GM10266 (cell line): ENCODE measurements at regions not wholly inside any gene's neighbourhood (a gene's known extent, or its start where the extent isn't known, plus 50 kb on each side); places are given as distances from the start of the nearest gene placed in this dataset.

Experiments used
- DNase-seq: peaks from one replicate; pipeline ENCODE4 v3.0.0; 2012; ENCODE audit errors: extremely low spot score
- TF ChIP-seq, protein P1 (sequence below): IDR thresholded peaks from 2 replicates; pipeline ENCODE4 v1.5.1; 2012; ENCODE audit warnings: mild to moderate bottlenecking, low read depth; ENCODE audit not compliant: control insufficient read depth, insufficient read depth; ENCODE audit errors: missing control alignments

DNA sequence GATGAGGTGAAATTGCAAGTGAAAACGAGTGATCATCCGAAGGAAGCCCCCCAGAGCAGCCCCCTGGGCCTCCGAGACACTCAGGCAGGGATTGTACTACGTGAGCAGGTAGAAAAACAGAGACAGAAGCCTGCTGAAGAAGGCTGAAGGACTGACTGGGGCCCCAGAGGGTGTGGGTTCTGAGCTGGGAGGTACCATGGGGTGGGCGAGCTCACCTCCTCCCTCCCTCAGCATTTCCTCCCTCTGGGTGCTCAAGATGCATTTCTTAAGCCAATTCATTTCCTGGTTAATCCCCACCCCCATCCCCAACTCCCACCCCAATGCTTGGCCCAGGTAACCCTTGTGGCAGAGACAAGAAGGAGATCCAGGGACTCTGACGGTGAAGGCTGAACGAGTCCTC, 108.7 kb downstream of the BDH1 start:
- TF ChIP-seq, protein P1, sequence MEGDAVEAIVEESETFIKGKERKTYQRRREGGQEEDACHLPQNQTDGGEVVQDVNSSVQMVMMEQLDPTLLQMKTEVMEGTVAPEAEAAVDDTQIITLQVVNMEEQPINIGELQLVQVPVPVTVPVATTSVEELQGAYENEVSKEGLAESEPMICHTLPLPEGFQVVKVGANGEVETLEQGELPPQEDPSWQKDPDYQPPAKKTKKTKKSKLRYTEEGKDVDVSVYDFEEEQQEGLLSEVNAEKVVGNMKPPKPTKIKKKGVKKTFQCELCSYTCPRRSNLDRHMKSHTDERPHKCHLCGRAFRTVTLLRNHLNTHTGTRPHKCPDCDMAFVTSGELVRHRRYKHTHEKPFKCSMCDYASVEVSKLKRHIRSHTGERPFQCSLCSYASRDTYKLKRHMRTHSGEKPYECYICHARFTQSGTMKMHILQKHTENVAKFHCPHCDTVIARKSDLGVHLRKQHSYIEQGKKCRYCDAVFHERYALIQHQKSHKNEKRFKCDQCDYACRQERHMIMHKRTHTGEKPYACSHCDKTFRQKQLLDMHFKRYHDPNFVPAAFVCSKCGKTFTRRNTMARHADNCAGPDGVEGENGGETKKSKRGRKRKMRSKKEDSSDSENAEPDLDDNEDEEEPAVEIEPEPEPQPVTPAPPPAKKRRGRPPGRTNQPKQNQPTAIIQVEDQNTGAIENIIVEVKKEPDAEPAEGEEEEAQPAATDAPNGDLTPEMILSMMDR, result no peak
- DNase-seq, result no peak

DNA sequence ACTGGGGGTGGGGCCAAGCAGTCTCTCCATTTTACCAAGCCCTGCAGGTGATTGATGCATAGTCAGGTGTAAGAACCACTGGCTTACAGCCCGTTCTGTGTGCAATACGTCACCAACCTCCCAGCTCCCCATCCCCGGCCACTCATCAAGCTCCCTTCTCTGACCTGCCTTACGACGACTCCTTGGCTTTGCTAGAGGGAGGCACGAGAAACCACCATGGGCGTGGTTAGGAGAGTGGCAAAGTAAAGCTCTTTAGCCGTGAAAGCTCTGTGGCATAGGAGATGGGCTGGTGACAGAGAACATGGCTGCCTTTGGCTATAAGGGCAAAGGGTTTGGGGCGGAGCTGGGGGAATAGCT, 109.1 kb downstream of the BDH1 start:
- TF ChIP-seq, protein P1, result no peak
- DNase-seq, result no peak

DNA sequence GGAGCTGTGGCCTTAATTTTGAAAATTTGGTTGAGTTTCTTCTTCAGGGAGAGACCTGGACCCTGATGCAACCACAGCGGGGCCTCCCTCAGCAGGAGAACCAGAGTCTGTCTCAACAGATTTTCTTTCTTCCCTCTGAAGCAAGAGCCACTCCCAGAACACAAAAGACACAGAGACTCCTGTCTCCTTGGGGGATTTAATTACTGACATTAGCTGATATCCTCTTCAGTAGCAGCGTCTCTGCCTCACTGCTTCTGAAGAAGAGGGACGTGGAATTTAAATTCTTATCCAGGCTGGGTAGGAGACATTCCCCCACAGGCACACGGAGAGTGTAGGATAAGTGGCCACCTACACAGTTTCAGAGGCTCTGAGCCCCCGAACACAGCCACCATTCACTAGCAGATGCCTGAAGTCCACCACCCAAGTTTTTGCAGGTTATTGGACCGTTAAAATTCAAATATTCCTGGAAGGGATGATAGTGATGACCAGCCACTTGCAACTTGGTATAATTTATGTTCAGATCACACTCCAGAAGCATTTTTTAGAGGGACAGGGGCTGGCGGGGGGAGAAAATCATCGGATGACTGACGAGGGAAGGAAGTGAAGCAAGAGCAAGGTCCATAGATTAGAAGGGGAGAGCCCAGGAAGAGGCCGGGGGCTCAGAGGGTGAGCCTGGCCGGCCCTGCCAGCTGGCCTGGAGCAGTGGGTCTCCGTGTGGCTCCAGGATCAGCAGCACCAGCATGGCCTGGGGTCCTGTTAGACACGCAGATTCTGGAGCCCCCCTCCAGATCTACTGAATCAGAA, 109.7 kb downstream of the BDH1 start:
- TF ChIP-seq, protein P1, result no peak

DNA sequence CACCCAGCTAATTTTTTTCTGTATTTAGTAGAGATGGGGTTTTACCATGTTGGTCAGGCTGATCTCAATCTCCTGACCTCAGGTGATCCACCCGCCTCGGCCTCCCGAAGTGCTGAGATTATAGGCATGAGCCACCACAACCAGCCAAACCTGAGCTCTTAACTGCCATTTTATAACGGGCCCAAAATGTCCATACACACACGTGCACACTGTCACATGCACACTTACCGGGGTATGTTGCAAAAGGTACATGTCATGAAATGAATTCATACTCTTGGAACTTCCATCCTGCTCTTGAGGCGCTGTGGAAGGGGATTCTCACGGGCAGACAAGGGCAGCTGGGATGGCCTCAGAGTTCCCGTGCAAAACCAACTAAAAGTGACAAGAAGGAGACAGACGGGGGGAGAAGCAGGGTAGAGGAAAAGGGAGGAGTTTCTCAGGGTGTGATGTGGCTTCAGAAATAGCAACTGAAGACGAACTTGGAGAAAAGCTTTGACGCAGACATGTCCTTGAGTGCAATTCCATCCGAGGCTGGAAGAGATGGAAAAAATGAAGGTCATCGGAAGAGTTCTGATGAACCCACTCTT, 110.9 kb downstream of the BDH1 start:
- no peak for DNase-seq
- TF ChIP-seq, protein P1, result no peak

More for the DNA sequence above, 109.7 kb downstream of the BDH1 start:
- DNase-seq, result no peak

DNA sequence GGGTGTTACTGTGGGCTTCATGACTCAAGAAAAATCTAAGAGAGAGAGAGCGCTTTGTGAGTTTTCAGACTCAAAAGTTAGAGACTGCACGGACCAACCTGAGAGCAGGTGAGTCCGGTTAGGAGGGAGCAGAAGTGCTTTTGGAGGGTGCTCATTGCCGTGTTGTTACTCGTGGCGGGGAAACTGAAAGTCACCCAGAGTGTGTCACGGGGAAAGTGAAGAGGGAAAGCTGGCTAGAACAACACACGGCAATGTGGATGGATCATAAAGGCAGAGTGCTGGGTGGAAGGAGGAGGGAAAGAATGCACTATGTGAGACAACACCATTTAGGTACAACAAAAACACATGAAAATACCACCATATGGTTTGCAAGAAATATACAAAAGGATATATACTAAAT, 112.3 kb downstream of the BDH1 start:
- TF ChIP-seq, protein P1, result no peak
- no peak for DNase-seq

DNA sequence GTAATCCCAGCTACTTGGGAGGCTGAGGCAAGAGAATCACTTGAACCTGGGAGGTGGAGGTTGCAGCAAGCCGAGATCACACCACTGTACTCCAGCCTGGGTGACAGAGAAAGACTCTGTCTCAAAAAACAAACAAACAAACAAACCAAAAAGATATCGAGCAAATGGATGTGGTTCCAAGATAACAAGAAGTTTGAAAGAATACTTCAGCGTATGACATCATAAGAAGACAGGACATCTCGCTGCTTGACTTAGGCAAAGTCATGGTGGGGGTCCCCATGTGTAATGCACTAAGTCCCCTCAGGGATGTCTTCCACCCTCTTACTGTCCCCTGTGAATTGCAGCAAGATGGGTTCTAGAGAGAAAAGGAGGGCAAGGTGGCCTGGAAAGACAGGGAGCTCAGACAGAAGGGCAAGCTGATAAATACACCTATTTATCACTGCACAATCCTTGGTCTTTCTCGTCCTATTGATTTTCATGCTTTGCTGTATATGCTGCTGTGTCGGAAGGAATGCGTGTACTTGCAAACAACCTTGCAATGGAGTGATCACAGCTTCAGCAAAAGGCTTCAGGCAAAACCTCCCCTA, 115.0 kb downstream of the BDH1 start:
- DNase-seq, result no peak
- TF ChIP-seq, protein P1, result no peak

DNA sequence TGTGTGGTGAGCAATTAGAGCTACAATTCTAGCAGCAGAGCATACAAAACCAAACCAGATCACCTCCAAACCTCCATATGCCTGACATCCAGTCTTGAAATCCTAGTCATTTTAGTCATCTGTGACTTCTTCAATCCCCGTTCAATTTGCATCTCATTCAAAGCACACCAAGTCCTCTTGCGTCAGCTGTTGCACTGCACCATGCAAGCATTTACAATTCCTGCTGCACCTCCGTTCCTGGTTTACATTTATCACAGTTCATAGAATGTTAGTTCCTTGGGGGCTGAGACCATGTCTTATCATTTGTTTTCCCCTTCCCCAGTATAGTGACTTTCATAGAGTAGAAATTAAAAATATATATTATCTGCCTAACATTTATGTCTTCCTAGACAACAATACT, 116.9 kb downstream of the BDH1 start:
- TF ChIP-seq, protein P1, result no peak
- no peak for DNase-seq
